Thyroid gland (tissue), 4 donors: ENCODE measurements at regions not wholly inside any gene's neighbourhood (a gene's known extent, or its start where the extent isn't known, plus 50 kb on each side); places are given as distances from the start of the nearest gene placed in this dataset.

ENCODE experiments used
- DNase-seq, 2 donors: peaks; one replicate each; pipeline ENCODE4 v3.0.0-alpha.2; 2019
- H3K27ac ChIP-seq, 3 donors: fragments of 200-600 bp; sonication (generic); 1 replicate in 2 of 3; 2 replicates in 1 of 3; pipeline ENCODE4 v1.5.1; 2016 to 2019; ENCODE audit warnings: mild to moderate bottlenecking in 1 of 3, moderate library complexity in 1 of 3
- H3K27me3 ChIP-seq: fragments of 200-600 bp; sonication (generic); one replicate; pipeline ENCODE4 v1.5.1; 2019
- H3K36me3 ChIP-seq, 2 donors: fragments of 200-600 bp; sonication (generic); one replicate each; pipeline ENCODE4 v1.5.1; 2016 to 2019
- H3K4me1 ChIP-seq, 2 donors: fragments of 200-600 bp; sonication (generic); one replicate each; pipeline ENCODE4 v1.5.1; 2017 to 2019
- H3K4me3 ChIP-seq, 3 donors: fragments of 200-600 bp; sonication (generic); replicated peaks in 1 of 3; 1 replicate in 2 of 3; 2 replicates in 1 of 3; pipeline ENCODE4 v1.5.1; 2016; ENCODE audit warnings: mild to moderate bottlenecking in 1 of 3
- H3K9me3 ChIP-seq: fragments of 200-600 bp; sonication (generic); one replicate; pipeline ENCODE4 v1.5.1; 2017
- CTCF ChIP-seq, 6 experiments: fragments of 200-600 bp in 3 of 6; fragments of 450-650 bp in 3 of 6; sonication (generic) in 3 of 6; IDR thresholded peaks; one replicate each; pipeline ENCODE4 v1.5.1; 2016 to 2019; ENCODE audit warnings: antibody characterized with exemption in 6 of 6, mild to moderate bottlenecking in 2 of 6, inconsistent platforms in 1 of 6, moderate library complexity in 1 of 6
- POLR2A ChIP-seq, 2 donors: fragments of 450-650 bp; IDR thresholded peaks; one replicate each; pipeline ENCODE4 v1.6.1; 2017; ENCODE audit warnings: antibody characterized with exemption in 2 of 2, mild to moderate bottlenecking in 2 of 2, moderate library complexity in 1 of 2
- WGBS, 2 donors: methylation state at CpG; one replicate each; pipeline ENCODE4 v1.1.5; 2017; 5-methylcytosine and 5-hydroxymethylcytosine counted together
- intact Hi-C: fragments of 100-400 bp; cut with DNase I; formaldehyde crosslinking; loops from one replicate; pipeline ENCODE4 v1.15.1; 2023

GRCh38 chr9:565528-565927 lies 276.0 kb upstream of the DMRT1 start:
- no peaks in the 10 kb centered on the region for H3K27me3 ChIP-seq
- intact Hi-C loops: no loop called here
- no peaks in the 10 kb centered on the region for H3K9me3 ChIP-seq
- TF ChIP-seq CTCF (IDR thresholded peaks at IDR 0.05): no peak
- no peak for TF ChIP-seq POLR2A (IDR thresholded peaks at IDR 0.05)
- no peak for DNase-seq
- no peak overlapping the region for H3K27ac ChIP-seq
- no peaks in the 10 kb centered on the region for H3K36me3 ChIP-seq
- no peak overlapping the region for H3K4me3 ChIP-seq
- H3K4me1 ChIP-seq: peaks cover 6 to 9% of the 10 kb centered on the region in 2 donors
- WGBS, 2 donors: 89 to 96% methylated on average over 6 of the region's 6 CpGs

GRCh38 chr9:567128-567746 lies 274.3 kb upstream of the DMRT1 start:
- no peak overlapping the region for H3K4me3 ChIP-seq
- H3K27ac ChIP-seq: no peak overlapping the region
- no peak for DNase-seq
- intact Hi-C loops: no loop called here
- TF ChIP-seq POLR2A (IDR thresholded peaks at IDR 0.05) (no peak), CTCF (IDR thresholded peaks at IDR 0.05) (no peak)
- 91 to 92% methylated on average over 4 of the region's 4 CpGs for WGBS, 2 donors
- no peaks in the 10 kb centered on the region for H3K27me3 ChIP-seq
- H3K36me3 ChIP-seq: no peaks in the 10 kb centered on the region
- H3K4me1 ChIP-seq: peaks cover 10 to 14% of the 10 kb centered on the region in 2 donors
- no peaks in the 10 kb centered on the region for H3K9me3 ChIP-seq

- H3K4me3 ChIP-seq: no peak overlapping the region
- H3K36me3 ChIP-seq: no peaks in the 10 kb centered on the region
- H3K27me3 ChIP-seq: no peaks in the 10 kb centered on the region
- 82 to 88% methylated on average over 3 of the region's 3 CpGs for WGBS, 2 donors
- H3K4me1 ChIP-seq: peaks cover 10 to 14% of the 10 kb centered on the region in 2 donors
- intact Hi-C loops: no loop called here
- no peaks in the 10 kb centered on the region for H3K9me3 ChIP-seq
- TF ChIP-seq POLR2A (IDR thresholded peaks at IDR 0.05): no peak
- no peak for TF ChIP-seq CTCF (IDR thresholded peaks at IDR 0.05)
- no peak overlapping the region for H3K27ac ChIP-seq
- DNase-seq: no peak
Measured at GRCh38 chr9:567747-568305, 273.7 kb upstream of the DMRT1 start.

- DNase-seq: no peak
- Histone ChIP-seq H3K27me3 (no peaks in the 10 kb centered on the region), H3K4me1 (peaks cover 10 to 25% of the 10 kb centered on the region in 2 donors), H3K9me3 (no peaks in the 10 kb centered on the region), H3K27ac (no peak overlapping the region), H3K4me3 (no peak overlapping the region), H3K36me3 (no peaks in the 10 kb centered on the region)
- TF ChIP-seq CTCF (IDR thresholded peaks at IDR 0.05): no peak
- no peak for TF ChIP-seq POLR2A (IDR thresholded peaks at IDR 0.05)
- intact Hi-C loops: no loop called here
- WGBS, 2 donors: 91 to 97% methylated on average over 3 of the region's 3 CpGs
Measured at GRCh38 chr9:569296-569695, 272.2 kb upstream of the DMRT1 start.

GRCh38 chr9:570187-570586 lies 271.3 kb upstream of the DMRT1 start:
- no peaks in the 10 kb centered on the region for H3K9me3 ChIP-seq
- H3K36me3 ChIP-seq: no peaks in the 10 kb centered on the region
- peaks cover 12 to 31% of the 10 kb centered on the region in 2 donors for H3K4me1 ChIP-seq
- no peak for DNase-seq
- H3K27me3 ChIP-seq: no peaks in the 10 kb centered on the region
- no peak overlapping the region for H3K27ac ChIP-seq
- WGBS, 2 donors: 83 to 92% methylated on average over 5 of the region's 5 CpGs
- no peak for TF ChIP-seq CTCF (IDR thresholded peaks at IDR 0.05)
- TF ChIP-seq POLR2A (IDR thresholded peaks at IDR 0.05): no peak
- H3K4me3 ChIP-seq: no peak overlapping the region
- intact Hi-C loops: no loop called here
